Adrenal gland (tissue), 9 donors: ENCODE measurements at regions not wholly inside any gene's neighbourhood (a gene's known extent, or its start where the extent isn't known, plus 50 kb on each side); places are given as distances from the start of the nearest gene placed in this dataset.

ENCODE experiments used
- DNase-seq, 7 donors: peaks; one replicate each; pipeline ENCODE4 v3.0.0-alpha.2; 2019 to 2020
- H3K27ac ChIP-seq, 5 donors: fragments of 200-600 bp; sonication (generic) in 4 of 5; 1 replicate in 3 of 5; 2 replicates in 2 of 5; pipeline versions ENCODE4 v1.5.1 to v1.8.0; 2016 to 2020; ENCODE audit warnings: mild to moderate bottlenecking in 1 of 5
- H3K27me3 ChIP-seq: fragments of 200-600 bp; 2 replicates; pipeline ENCODE4 v1.8.0; 2021
- H3K36me3 ChIP-seq, 2 donors: fragments of 200-600 bp; replicated peaks in 1 of 2; 1 replicate in 1 of 2; 2 replicates in 1 of 2; pipeline versions ENCODE4 v1.5.1 to v1.8.0; 2018 to 2022
- H3K4me1 ChIP-seq, 2 donors: fragments of 200-600 bp; replicated peaks in 1 of 2; 1 replicate in 1 of 2; 2 replicates in 1 of 2; pipeline versions ENCODE4 v1.5.1 to v1.8.0; 2018 to 2021
- H3K4me3 ChIP-seq, 4 donors: fragments of 200-600 bp; sonication (generic) in 3 of 4; one replicate each; pipeline ENCODE4 v1.5.1; 2016 to 2018
- H3K9me3 ChIP-seq, 3 donors: fragments of 200-600 bp; sonication (generic) in 1 of 3; replicated peaks in 1 of 3; 1 replicate in 2 of 3; 2 replicates in 1 of 3; pipeline versions ENCODE4 v1.5.1 to v1.8.0; 2016 to 2021
- CTCF ChIP-seq, 6 experiments: fragments of 450-650 bp in 4 of 6; fragments of 200-600 bp in 2 of 6; sonication (generic) in 1 of 6; IDR thresholded peaks; 1 replicate in 5 of 6; 2 replicates in 1 of 6; pipeline versions ENCODE4 v1.5.1 to v1.8.0; 2016 to 2021; ENCODE audit warnings: antibody characterized with exemption in 6 of 6, mild to moderate bottlenecking in 2 of 6, moderate library complexity in 1 of 6
- POLR2A ChIP-seq, 2 donors: fragments of 450-650 bp; IDR thresholded peaks; one replicate each; pipeline ENCODE4 v1.6.1; 2017; ENCODE audit warnings: antibody characterized with exemption in 2 of 2, mild to moderate bottlenecking in 2 of 2, moderate library complexity in 1 of 2
- WGBS, 4 donors: extraction: QIAGEN DNeasy Blood & Tissue Kit in 2 of 4; methylation state at CpG; one replicate each; pipeline versions ENCODE4 v1.1.5 to v1.1.7; 2013 to 2017; 5-methylcytosine and 5-hydroxymethylcytosine counted together
- intact Hi-C, 2 donors: fragments of 100-400 bp; cut with DNase I; formaldehyde crosslinking; loops; one replicate each; pipeline versions ENCODE4 v1.14.1 to v1.15.0; 2022 to 2023
- donor health status: healthy with polysubstance abuse.
- donor health status: Bipolar disorder and iron deficiency.
- donor health status: DM: yes; HTN: yes; CAD: no.
- donor health status: DM: no; HTN: no; CAD: no.
- donor health status: DM: no; HTN: no; CAD: no.

DNA sequence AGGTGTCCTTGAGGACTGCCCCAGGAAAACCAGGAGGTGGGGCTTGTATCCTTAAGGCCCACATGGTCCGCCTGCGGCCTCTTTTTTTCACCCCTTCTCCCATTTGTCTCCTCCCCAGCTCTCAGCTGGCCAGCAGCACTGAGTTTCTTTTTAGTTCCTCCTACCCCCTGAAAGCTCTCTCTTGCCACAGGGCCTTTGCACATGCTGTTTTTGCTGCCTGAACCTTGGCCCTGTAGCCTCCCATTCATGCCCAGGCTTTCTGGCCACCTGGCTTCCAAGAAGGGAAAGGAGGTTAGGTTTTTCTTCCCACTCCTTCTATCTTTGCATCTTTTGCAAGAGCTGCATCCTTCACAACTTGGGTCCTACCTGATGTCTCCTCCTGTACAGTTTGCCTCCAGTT, 358.1 kb downstream of the VRK1 start:
- no peak for DNase-seq
- WGBS, 4 donors = 68 to 93% (median 72%) methylated on average over 2 of the region's 2 CpGs
- H3K36me3 ChIP-seq = no peaks in the 10 kb centered on the region
- TF ChIP-seq POLR2A (IDR thresholded peaks at IDR 0.05) (no peak), CTCF (IDR thresholded peaks at IDR 0.05) (no peak)
- no peaks in the 10 kb centered on the region for H3K4me1 ChIP-seq
- no peaks in the 10 kb centered on the region for H3K9me3 ChIP-seq
- H3K4me3 ChIP-seq = no peak overlapping the region
- H3K27me3 ChIP-seq = no peaks in the 10 kb centered on the region
- intact Hi-C loops = no loop called here
- no peak overlapping the region for H3K27ac ChIP-seq

DNA sequence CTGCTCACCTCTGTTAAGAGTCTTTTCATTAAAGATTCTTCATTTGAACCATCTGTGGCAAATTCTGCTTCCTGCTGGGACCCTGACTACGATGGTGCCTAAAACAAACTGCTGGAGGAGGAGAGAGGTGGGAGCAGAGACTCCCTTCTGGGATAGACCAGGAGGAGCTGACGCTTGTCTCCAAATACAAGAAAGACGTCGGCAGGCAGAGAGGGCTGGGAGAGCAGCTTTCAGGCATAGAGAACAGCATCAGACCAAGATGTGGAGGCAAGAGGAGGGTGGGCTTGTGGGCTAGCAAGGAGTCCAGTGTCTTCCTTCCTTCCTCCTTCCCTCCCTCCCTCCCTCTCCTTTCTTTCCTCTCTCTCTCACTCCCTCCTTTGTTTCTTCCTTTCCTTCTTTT, 358.6 kb downstream of the VRK1 start:
- no peak overlapping the region for H3K27ac ChIP-seq
- intact Hi-C loops = no loop called here
- H3K9me3 ChIP-seq = no peaks in the 10 kb centered on the region
- H3K4me3 ChIP-seq = no peak overlapping the region
- H3K4me1 ChIP-seq = no peaks in the 10 kb centered on the region
- H3K27me3 ChIP-seq = no peaks in the 10 kb centered on the region
- WGBS, 4 donors = 55 to 68% (median 62%) methylated on average over 4 of the region's 4 CpGs
- DNase-seq = no peak
- H3K36me3 ChIP-seq = no peaks in the 10 kb centered on the region
- TF ChIP-seq POLR2A (IDR thresholded peaks at IDR 0.05) (no peak), CTCF (IDR thresholded peaks at IDR 0.05) (no peak)

DNA sequence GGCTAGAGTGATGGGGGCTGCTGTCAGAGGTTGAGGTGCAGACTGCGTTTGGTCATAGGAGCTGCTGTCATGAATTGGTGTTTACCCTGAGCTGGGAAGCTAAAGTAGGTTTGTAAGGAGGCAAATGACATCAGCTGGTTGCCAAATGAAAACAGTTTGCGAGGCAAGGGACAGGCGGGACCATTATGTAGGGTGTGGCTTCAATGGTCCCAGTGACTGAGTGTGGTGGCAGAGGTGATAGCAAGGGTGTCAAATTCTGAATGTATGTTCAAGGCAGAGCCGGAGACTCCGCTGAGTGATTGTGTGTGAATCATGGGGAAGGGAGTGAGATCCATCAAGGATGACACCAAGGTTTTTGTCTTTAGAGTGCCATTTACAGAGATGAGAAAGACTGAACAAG, 359.5 kb downstream of the VRK1 start:
- no peaks in the 10 kb centered on the region for H3K4me1 ChIP-seq
- 51 to 67% (median 58%) methylated on average over 5 of the region's 5 CpGs for WGBS, 4 donors
- H3K4me3 ChIP-seq = no peak overlapping the region
- no peak for DNase-seq
- TF ChIP-seq POLR2A (IDR thresholded peaks at IDR 0.05) (no peak), CTCF (IDR thresholded peaks at IDR 0.05) (no peak)
- H3K27me3 ChIP-seq = no peaks in the 10 kb centered on the region
- H3K36me3 ChIP-seq = no peaks in the 10 kb centered on the region
- no peak overlapping the region for H3K27ac ChIP-seq
- intact Hi-C loops = no loop called here
- no peaks in the 10 kb centered on the region for H3K9me3 ChIP-seq

DNA sequence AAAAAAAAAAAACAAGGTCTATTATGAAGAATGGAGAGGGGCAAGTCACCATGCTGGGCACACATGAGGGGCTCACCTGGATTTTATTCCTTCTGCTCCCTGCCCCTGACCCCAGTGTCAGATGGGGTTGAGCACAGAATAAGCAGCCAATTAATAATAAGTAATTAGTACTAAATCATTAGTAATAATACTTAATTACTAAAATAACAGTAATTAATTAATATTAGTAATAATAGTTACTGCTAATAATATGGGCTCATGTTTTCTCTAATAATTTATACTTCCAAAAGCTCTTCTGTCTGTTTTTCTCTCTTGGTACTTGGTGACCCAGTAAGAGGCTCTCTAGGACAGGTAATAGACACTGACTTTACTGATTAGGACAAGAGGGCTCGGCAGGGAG, 360.9 kb downstream of the VRK1 start:
- intact Hi-C loops = no loop called here
- Histone ChIP-seq H3K4me1 (no peaks in the 10 kb centered on the region), H3K4me3 (no peak overlapping the region), H3K27me3 (no peaks in the 10 kb centered on the region), H3K9me3 (no peaks in the 10 kb centered on the region), H3K27ac (no peak overlapping the region), H3K36me3 (no peaks in the 10 kb centered on the region)
- WGBS, 4 donors = 65 to 81% (median 76%) methylated on average over 1 of the region's 1 CpG
- no peak for TF ChIP-seq POLR2A (IDR thresholded peaks at IDR 0.05)
- TF ChIP-seq CTCF (IDR thresholded peaks at IDR 0.05) = no peak
- DNase-seq = no peak
